ENCODE measurements at regions not wholly inside any gene's neighbourhood (a gene's known extent, or its start where the extent isn't known, plus 50 kb on each side); places are given as distances from the start of the nearest gene placed in this dataset.

GRCh38 chr5:155799308-155799707 lies 527.7 kb upstream of the SGCD start:
- TF ChIP-seq TAF1 (IDR thresholded peaks at IDR 0.05; ENCODE audit: borderline replicate concordance, insufficient read depth, low read length): no peak
- TF ChIP-seq POLR2AphosphoS5 (IDR thresholded peaks at IDR 0.05; ENCODE audit: low read depth, low read length): no peak
- TF ChIP-seq REST (IDR thresholded peaks at IDR 0.05; ENCODE audit: insufficient read depth in 1 of 2, low read depth in 2 of 2, low read length in 2 of 2): no peak
- TF ChIP-seq SIN3A (IDR thresholded peaks at IDR 0.05; ENCODE audit: borderline replicate concordance, insufficient read depth, low read length): no peak
- no peak for TF ChIP-seq FOXP2 (optimal IDR thresholded peaks at IDR 0.05; ENCODE audit: borderline replicate concordance, extremely low read depth, extremely low read length, insufficient read depth)

GRCh38 chr5:155807884-155808576 lies 518.9 kb upstream of the SGCD start:
- TF ChIP-seq FOXP2 (optimal IDR thresholded peaks at IDR 0.05; ENCODE audit: borderline replicate concordance, extremely low read depth, extremely low read length, insufficient read depth) (no peak), POLR2AphosphoS5 (IDR thresholded peaks at IDR 0.05; ENCODE audit: low read depth, low read length) (no peak), TAF1 (IDR thresholded peaks at IDR 0.05; ENCODE audit: borderline replicate concordance, insufficient read depth, low read length) (no peak), REST (IDR thresholded peaks at IDR 0.05; ENCODE audit: insufficient read depth in 1 of 2, low read depth in 2 of 2, low read length in 2 of 2) (no peak), SIN3A (IDR thresholded peaks at IDR 0.05; ENCODE audit: borderline replicate concordance, insufficient read depth, low read length) (no peak)

- TF ChIP-seq SIN3A (IDR thresholded peaks at IDR 0.05; ENCODE audit: borderline replicate concordance, insufficient read depth, low read length) (no peak), FOXP2 (optimal IDR thresholded peaks at IDR 0.05; ENCODE audit: borderline replicate concordance, extremely low read depth, extremely low read length, insufficient read depth) (no peak), TAF1 (IDR thresholded peaks at IDR 0.05; ENCODE audit: borderline replicate concordance, insufficient read depth, low read length) (no peak), POLR2AphosphoS5 (IDR thresholded peaks at IDR 0.05; ENCODE audit: low read depth, low read length) (no peak), REST (IDR thresholded peaks at IDR 0.05; ENCODE audit: insufficient read depth in 1 of 2, low read depth in 2 of 2, low read length in 2 of 2) (no peak)
Measured at GRCh38 chr5:155815248-155815647, 511.7 kb upstream of the SGCD start.

GRCh38 chr5:155822177-155822576 lies 504.8 kb upstream of the SGCD start:
- TF ChIP-seq POLR2AphosphoS5 (IDR thresholded peaks at IDR 0.05; ENCODE audit: low read depth, low read length) (no peak), FOXP2 (optimal IDR thresholded peaks at IDR 0.05; ENCODE audit: borderline replicate concordance, extremely low read depth, extremely low read length, insufficient read depth) (no peak), REST (IDR thresholded peaks at IDR 0.05; ENCODE audit: insufficient read depth in 1 of 2, low read depth in 2 of 2, low read length in 2 of 2) (no peak)
